Keratinocyte (primary cell): ENCODE measurements at regions not wholly inside any gene's neighbourhood (a gene's known extent, or its start where the extent isn't known, plus 50 kb on each side); places are given as distances from the start of the nearest gene placed in this dataset.

Experiments used
- DNase-seq: peaks from one replicate; pipeline ENCODE4 v3.0.0-alpha.2; 2011; ENCODE audit warnings: low read depth, missing footprints, low spot score
- FAIRE-seq: peaks from 2 replicates; lab custom pipeline; 2011; peaks lifted over from hg19 to GRCh38; lab: Jason Lieb, UNC
- H2AFZ ChIP-seq: 2 replicates; pipeline ENCODE4 v1.6.0; 2012; ENCODE audit warnings: low read length, control low read depth, inconsistent platforms; ENCODE audit not compliant: control insufficient read depth
- H3K27ac ChIP-seq: 2 replicates; pipeline ENCODE4 v1.5.1; 2011; ENCODE audit warnings: low read length; ENCODE audit not compliant: control insufficient read depth, insufficient read depth
- H3K27me3 ChIP-seq: 3 replicates; pipeline ENCODE4 v1.6.0; 2011; ENCODE audit warnings: low read length; ENCODE audit not compliant: control insufficient read depth, insufficient read depth; ENCODE audit errors: extremely low read depth
- H3K36me3 ChIP-seq, 2 experiments: 2 replicates in 1 of 2; 3 replicates in 1 of 2; pipeline ENCODE4 v1.5.1; 2011; ENCODE audit warnings: low read length in 2 of 2, mild to moderate bottlenecking in 1 of 2; ENCODE audit not compliant: control insufficient read depth in 2 of 2, insufficient read depth in 2 of 2; ENCODE audit errors: extremely low read depth in 1 of 2
- H3K4me1 ChIP-seq: 3 replicates; pipeline ENCODE4 v1.5.1; 2011; ENCODE audit warnings: low read length; ENCODE audit not compliant: control insufficient read depth, insufficient read depth; ENCODE audit errors: extremely low read depth
- H3K4me2 ChIP-seq: 3 replicates; pipeline ENCODE4 v1.6.0; 2011; ENCODE audit warnings: low read depth, low read length; ENCODE audit not compliant: control insufficient read depth, insufficient read depth; ENCODE audit errors: extremely low read depth
- H3K4me3 ChIP-seq, 3 experiments: fragments of 200-600 bp in 1 of 3; sonication (generic) in 1 of 3; 2 replicates in 2 of 3; 3 replicates in 1 of 3; pipeline ENCODE4 v1.5.1; 2011 to 2016; ENCODE audit warnings: low read length in 3 of 3, mild to moderate bottlenecking in 3 of 3, control low read depth in 2 of 3, inconsistent platforms in 1 of 3, low read depth in 1 of 3, mixed read lengths in 1 of 3, mixed run types in 1 of 3, moderate library complexity in 1 of 3; ENCODE audit not compliant: control insufficient read depth in 2 of 3, insufficient read depth in 2 of 3; ENCODE audit errors: extremely low read depth in 1 of 3
- H3K79me2 ChIP-seq: 2 replicates; pipeline ENCODE4 v1.6.0; 2012; ENCODE audit warnings: low read length; ENCODE audit not compliant: control insufficient read depth, insufficient read depth
- H3K9ac ChIP-seq: 3 replicates; pipeline ENCODE4 v1.6.0; 2011; ENCODE audit warnings: low read length; ENCODE audit not compliant: control insufficient read depth, insufficient read depth; ENCODE audit errors: extremely low read depth
- H3K9me1 ChIP-seq: 3 replicates; pipeline ENCODE4 v1.6.0; 2011; ENCODE audit warnings: low read length; ENCODE audit not compliant: control insufficient read depth, insufficient read depth; ENCODE audit errors: extremely low read depth
- H3K9me3 ChIP-seq: 2 replicates; pipeline ENCODE4 v1.5.1; 2012; ENCODE audit warnings: low read depth, low read length; ENCODE audit not compliant: control insufficient read depth
- H4K20me1 ChIP-seq: 3 replicates; pipeline ENCODE4 v1.6.0; 2011; ENCODE audit warnings: low read length; ENCODE audit not compliant: control insufficient read depth, insufficient read depth; ENCODE audit errors: extremely low read depth
- EZH2 ChIP-seq: IDR thresholded peaks from one replicate; pipeline ENCODE4 v1.6.1; 2012; ENCODE audit warnings: inconsistent platforms, mild to moderate bottlenecking, low read length, moderate library complexity
- dilution Hi-C: fragments of 300-500 bp; cut with MboI; formaldehyde crosslinking; loops from one replicate; pipeline ENCODE4 v1.7.0; 2020; ENCODE audit warnings: low sequenced_read_pairs; ENCODE audit not compliant: extremely low pct_ligation_motif_present
- TF ChIP-seq, protein P1 (sequence below), 3 experiments: IDR thresholded peaks in 1 of 3; conservative IDR thresholded peaks in 1 of 3; optimal IDR thresholded peaks in 1 of 3; 2 replicates in 2 of 3; 3 replicates in 1 of 3; pipeline versions ENCODE3 to v1.5.1; 2011; ENCODE audit warnings: low read length in 3 of 3, mild to moderate bottlenecking in 3 of 3, moderate library complexity in 2 of 3, control low read depth in 1 of 3, inconsistent platforms in 1 of 3; ENCODE audit not compliant: insufficient read depth in 2 of 3; ENCODE audit errors: extremely low read depth in 1 of 3

DNA sequence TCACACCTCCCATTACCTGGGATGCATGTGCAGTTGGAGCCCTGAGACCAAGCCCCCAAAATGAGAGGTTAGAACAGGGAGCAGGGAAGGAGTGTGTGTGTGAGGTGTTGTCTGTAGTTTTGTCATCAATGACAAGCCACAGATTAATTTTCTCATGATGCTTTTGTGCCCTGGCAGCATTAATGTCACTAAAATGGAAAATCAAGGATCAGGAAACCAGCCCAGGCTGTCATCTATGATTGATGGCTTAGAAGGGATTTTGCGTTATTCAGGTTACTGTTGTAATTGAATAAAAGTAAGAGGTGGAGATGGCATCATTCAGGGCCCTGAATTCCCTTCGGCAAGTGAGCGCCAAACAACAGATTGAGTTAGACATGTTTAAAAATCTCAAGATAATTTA, 130.5 kb upstream of the C1QTNF7 start:
- H3K4me1 ChIP-seq = no peaks in the 10 kb centered on the region
- TF ChIP-seq EZH2 = no peak
- TF ChIP-seq, protein P1, sequence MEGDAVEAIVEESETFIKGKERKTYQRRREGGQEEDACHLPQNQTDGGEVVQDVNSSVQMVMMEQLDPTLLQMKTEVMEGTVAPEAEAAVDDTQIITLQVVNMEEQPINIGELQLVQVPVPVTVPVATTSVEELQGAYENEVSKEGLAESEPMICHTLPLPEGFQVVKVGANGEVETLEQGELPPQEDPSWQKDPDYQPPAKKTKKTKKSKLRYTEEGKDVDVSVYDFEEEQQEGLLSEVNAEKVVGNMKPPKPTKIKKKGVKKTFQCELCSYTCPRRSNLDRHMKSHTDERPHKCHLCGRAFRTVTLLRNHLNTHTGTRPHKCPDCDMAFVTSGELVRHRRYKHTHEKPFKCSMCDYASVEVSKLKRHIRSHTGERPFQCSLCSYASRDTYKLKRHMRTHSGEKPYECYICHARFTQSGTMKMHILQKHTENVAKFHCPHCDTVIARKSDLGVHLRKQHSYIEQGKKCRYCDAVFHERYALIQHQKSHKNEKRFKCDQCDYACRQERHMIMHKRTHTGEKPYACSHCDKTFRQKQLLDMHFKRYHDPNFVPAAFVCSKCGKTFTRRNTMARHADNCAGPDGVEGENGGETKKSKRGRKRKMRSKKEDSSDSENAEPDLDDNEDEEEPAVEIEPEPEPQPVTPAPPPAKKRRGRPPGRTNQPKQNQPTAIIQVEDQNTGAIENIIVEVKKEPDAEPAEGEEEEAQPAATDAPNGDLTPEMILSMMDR (optimal IDR thresholded peaks at IDR 0.05 in 1 of 3, IDR thresholded peaks at IDR 0.05 in 1 of 3, conservative IDR thresholded peaks at IDR 0.05 in 1 of 3; ENCODE audit: extremely low read depth in 1 of 3, insufficient read depth in 2 of 3, low read length in 3 of 3) = no peak
- no peak overlapping the region for H3K4me2 ChIP-seq
- H3K9me3 ChIP-seq = no peaks in the 10 kb centered on the region
- no peak overlapping the region for H3K9ac ChIP-seq
- no peak overlapping the region for H3K4me3 ChIP-seq
- H3K27ac ChIP-seq = no peak overlapping the region
- no peaks in the 10 kb centered on the region for H4K20me1 ChIP-seq
- dilution Hi-C loops = no loop called here
- H3K79me2 ChIP-seq = no peaks in the 10 kb centered on the region
- H3K27me3 ChIP-seq = no peaks in the 10 kb centered on the region
- FAIRE-seq = no peak
- no peaks in the 10 kb centered on the region for H3K9me1 ChIP-seq
- no peak overlapping the region for H2AFZ ChIP-seq
- no peak for DNase-seq
- no peaks in the 10 kb centered on the region for H3K36me3 ChIP-seq

DNA sequence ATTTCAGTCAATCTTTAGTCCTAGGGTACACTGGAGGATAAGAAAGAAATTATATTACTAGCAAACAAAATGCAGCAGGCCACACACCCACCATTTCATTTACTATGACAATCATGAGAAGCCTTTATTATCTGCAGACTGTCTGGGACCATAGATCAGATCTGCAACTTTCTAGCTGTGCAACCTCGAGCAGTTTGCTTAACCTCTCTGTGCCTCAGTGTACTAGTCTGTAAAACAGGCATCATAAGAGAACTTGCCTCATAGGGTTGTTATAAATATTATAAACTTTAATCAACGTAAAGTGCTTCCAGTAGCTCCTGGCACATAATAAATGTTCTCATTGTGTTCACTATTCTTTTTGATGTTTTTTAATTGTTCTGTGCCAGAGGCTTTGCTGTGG, 128.2 kb upstream of the C1QTNF7 start:
- peaks cover 7% of the 10 kb centered on the region for H3K27me3 ChIP-seq

More for the DNA sequence above, 128.2 kb upstream of the C1QTNF7 start:
- no peaks in the 10 kb centered on the region for H3K36me3 ChIP-seq
- no peaks in the 10 kb centered on the region for H4K20me1 ChIP-seq
- no peak overlapping the region for H3K27ac ChIP-seq
- no peak overlapping the region for H2AFZ ChIP-seq
- FAIRE-seq = no peak
- DNase-seq = no peak
- H3K9me1 ChIP-seq = no peaks in the 10 kb centered on the region
- no peak overlapping the region for H3K4me3 ChIP-seq
- H3K4me2 ChIP-seq = no peak overlapping the region
- no peak overlapping the region for H3K9ac ChIP-seq
- H3K79me2 ChIP-seq = no peaks in the 10 kb centered on the region
- no peak for TF ChIP-seq EZH2
- TF ChIP-seq, protein P1 (optimal IDR thresholded peaks at IDR 0.05 in 1 of 3, IDR thresholded peaks at IDR 0.05 in 1 of 3, conservative IDR thresholded peaks at IDR 0.05 in 1 of 3; ENCODE audit: extremely low read depth in 1 of 3, insufficient read depth in 2 of 3, low read length in 3 of 3) = no peak
- dilution Hi-C loops = no loop called here
- H3K4me1 ChIP-seq = no peaks in the 10 kb centered on the region
- no peaks in the 10 kb centered on the region for H3K9me3 ChIP-seq
